H1 (cell line): ENCODE measurements at regions not wholly inside any gene's neighbourhood (a gene's known extent, or its start where the extent isn't known, plus 50 kb on each side); places are given as distances from the start of the nearest gene placed in this dataset.

ENCODE experiments used
- ATF3 ChIP-seq: IDR thresholded peaks from 2 replicates; pipeline ENCODE4 v1.6.1; 2011; ENCODE audit warnings: low read depth, mild to moderate bottlenecking, low read length; ENCODE audit not compliant: insufficient read depth
- CHD7 ChIP-seq: fragments of 300-600 bp; sonication (generic); IDR thresholded peaks from 2 replicates; pipeline ENCODE4 v1.7.1; 2012; ENCODE audit warnings: low read length, moderate library complexity, mild to moderate bottlenecking, inconsistent platforms; ENCODE audit not compliant: insufficient replicate concordance
- TEAD4 ChIP-seq: IDR thresholded peaks from 2 replicates; pipeline ENCODE4 v1.6.1; 2012; ENCODE audit warnings: low read depth, low read length, inconsistent platforms, mixed read lengths

GRCh38 chr12:100703868-100704267 is 90.7 kb upstream of the ANO4 start (continued):
- TF ChIP-seq ATF3 = no peak
- TF ChIP-seq CHD7 = no peak
- TF ChIP-seq TEAD4 = no peak
